ENCODE measurements at regions not wholly inside any gene's neighbourhood (a gene's known extent, or its start where the extent isn't known, plus 50 kb on each side); places are given as distances from the start of the nearest gene placed in this dataset.

- no peak overlapping the region for H3K9ac ChIP-seq (ENCODE audit: low read length)
- no peaks in the 10 kb centered on the region for H4K20me1 ChIP-seq (ENCODE audit: insufficient read depth, low read length)
- H3K79me2 ChIP-seq (ENCODE audit: insufficient read depth, low read length), result no peaks in the 10 kb centered on the region
- H3K9me2 ChIP-seq (ENCODE audit: low read depth, low read length), result no peaks in the 10 kb centered on the region
- no peaks in the 10 kb centered on the region for H3K9me3 ChIP-seq (ENCODE audit: low read length)
- no peak overlapping the region for H3K27ac ChIP-seq (ENCODE audit: low read depth, low read length, poor library complexity, severe bottlenecking)
- H3K27me3 ChIP-seq (ENCODE audit: insufficient read depth, low read length), result no peaks in the 10 kb centered on the region
- no peak for TF ChIP-seq EZH2 (IDR thresholded peaks at IDR 0.05; ENCODE audit: borderline replicate concordance, low read length)
- H3K4me1 ChIP-seq (ENCODE audit: insufficient read depth, low read length, severe bottlenecking), result no peaks in the 10 kb centered on the region
- H3K36me3 ChIP-seq (ENCODE audit: insufficient read depth, low read length), result no peaks in the 10 kb centered on the region
- no peak overlapping the region for H3K4me2 ChIP-seq (ENCODE audit: low read length)
- no peak overlapping the region for H2AFZ ChIP-seq (ENCODE audit: low read length)
- H3K4me3 ChIP-seq (ENCODE audit: low read depth, low read length, poor library complexity, severe bottlenecking), result no peak overlapping the region
- no peaks in the 10 kb centered on the region for H3F3A ChIP-seq (ENCODE audit: insufficient read depth, low read length)
Observed at GRCh38 chr2:163255086-163255485, 416.5 kb upstream of the KCNH7 start.

GRCh38 chr2:163253621-163254285, 415.2 kb upstream of the KCNH7 start:
- H4K20me1 ChIP-seq (ENCODE audit: insufficient read depth, low read length), result no peaks in the 10 kb centered on the region
- H3F3A ChIP-seq (ENCODE audit: insufficient read depth, low read length), result no peaks in the 10 kb centered on the region
- H3K27ac ChIP-seq (ENCODE audit: low read depth, low read length, poor library complexity, severe bottlenecking), result no peak overlapping the region
- H3K79me2 ChIP-seq (ENCODE audit: insufficient read depth, low read length), result no peaks in the 10 kb centered on the region
- H3K4me1 ChIP-seq (ENCODE audit: insufficient read depth, low read length, severe bottlenecking), result no peaks in the 10 kb centered on the region
- no peaks in the 10 kb centered on the region for H3K9me3 ChIP-seq (ENCODE audit: low read length)
- no peaks in the 10 kb centered on the region for H3K36me3 ChIP-seq (ENCODE audit: insufficient read depth, low read length)
- H3K27me3 ChIP-seq (ENCODE audit: insufficient read depth, low read length), result no peaks in the 10 kb centered on the region
- no peak overlapping the region for H3K4me2 ChIP-seq (ENCODE audit: low read length)
- H3K9ac ChIP-seq (ENCODE audit: low read length), result no peak overlapping the region
- H2AFZ ChIP-seq (ENCODE audit: low read length), result no peak overlapping the region
- TF ChIP-seq EZH2 (IDR thresholded peaks at IDR 0.05; ENCODE audit: borderline replicate concordance, low read length), result no peak
- no peak for TF ChIP-seq CTCF (IDR thresholded peaks at IDR 0.05; ENCODE audit: low read length)
- no peaks in the 10 kb centered on the region for H3K9me2 ChIP-seq (ENCODE audit: low read depth, low read length)
- H3K4me3 ChIP-seq (ENCODE audit: low read depth, low read length, poor library complexity, severe bottlenecking), result no peak overlapping the region

GRCh38 chr2:163252199-163252598, 413.6 kb upstream of the KCNH7 start:
- Histone ChIP-seq H3K36me3 (ENCODE audit: insufficient read depth, low read length) (no peaks in the 10 kb centered on the region), H3K27me3 (ENCODE audit: insufficient read depth, low read length) (no peaks in the 10 kb centered on the region), H3K4me3 (ENCODE audit: low read depth, low read length, poor library complexity, severe bottlenecking) (no peak overlapping the region), H3K4me1 (ENCODE audit: insufficient read depth, low read length, severe bottlenecking) (no peaks in the 10 kb centered on the region), H3K9ac (ENCODE audit: low read length) (no peak overlapping the region), H4K20me1 (ENCODE audit: insufficient read depth, low read length) (no peaks in the 10 kb centered on the region), H3K79me2 (ENCODE audit: insufficient read depth, low read length) (no peaks in the 10 kb centered on the region), H3K9me3 (ENCODE audit: low read length) (no peaks in the 10 kb centered on the region), H3F3A (ENCODE audit: insufficient read depth, low read length) (no peaks in the 10 kb centered on the region), H3K27ac (ENCODE audit: low read depth, low read length, poor library complexity, severe bottlenecking) (no peak overlapping the region), H3K9me2 (ENCODE audit: low read depth, low read length) (no peaks in the 10 kb centered on the region), H3K4me2 (ENCODE audit: low read length) (no peak overlapping the region), H2AFZ (ENCODE audit: low read length) (no peak overlapping the region)
- TF ChIP-seq CTCF (IDR thresholded peaks at IDR 0.05; ENCODE audit: low read length), result no peak
- TF ChIP-seq EZH2 (IDR thresholded peaks at IDR 0.05; ENCODE audit: borderline replicate concordance, low read length), result no peak

All from OCI-LY1 (cell line).